GM12878 (cell line): ENCODE measurements at regions not wholly inside any gene's neighbourhood (a gene's known extent, or its start where the extent isn't known, plus 50 kb on each side); places are given as distances from the start of the nearest gene placed in this dataset.
A peak's percentile ranks its signal among the peaks of the same experiment; 100 is the strongest.

Experiments
- BMI1 ChIP-seq: fragments of 450-650 bp; IDR thresholded peaks from 2 replicates; pipeline ENCODE4 v1.6.1; 2016; ENCODE audit warnings: mild to moderate bottlenecking, moderate library complexity, borderline replicate concordance
- CHD1 ChIP-seq: IDR thresholded peaks from 2 replicates; pipeline ENCODE4 v1.6.1; 2012; ENCODE audit warnings: low read depth, low read length, improper control_type of control experiment
- CREM ChIP-seq: IDR thresholded peaks from 2 replicates; pipeline ENCODE4 v1.6.1; 2014; ENCODE audit warnings: antibody characterized with exemption, low read depth
- DPF2 ChIP-seq: fragments of 450-650 bp; IDR thresholded peaks from 2 replicates; pipeline ENCODE4 v1.6.1; 2017; ENCODE audit warnings: mild to moderate bottlenecking
- FOS ChIP-seq: IDR thresholded peaks from 3 replicates; pipeline ENCODE4 v1.6.1; 2011; ENCODE audit warnings: borderline replicate concordance; ENCODE audit not compliant: insufficient read length; ENCODE audit errors: extremely low read depth
- HDGF ChIP-seq: fragments of 450-650 bp; IDR thresholded peaks from 2 replicates; pipeline ENCODE4 v1.6.1; 2016; ENCODE audit warnings: antibody characterized with exemption
- IRF3 ChIP-seq: fragments of 450-650 bp; IDR thresholded peaks from 2 replicates; pipeline ENCODE4 v1.6.1; 2014; ENCODE audit warnings: mild to moderate bottlenecking
- JUND ChIP-seq: IDR thresholded peaks from 2 replicates; pipeline ENCODE4 v1.6.1; 2012; ENCODE audit warnings: low read depth, mild to moderate bottlenecking, low read length, improper control_type of control experiment, moderate library complexity
- KDM1A ChIP-seq: fragments of 200-600 bp; sonication (generic); IDR thresholded peaks from 2 replicates; pipeline ENCODE4 v1.6.1; 2016; ENCODE audit warnings: borderline replicate concordance
- KLF5 ChIP-seq: fragments of 450-650 bp; IDR thresholded peaks from 2 replicates; pipeline ENCODE4 v1.6.1; 2014; ENCODE audit warnings: mild to moderate bottlenecking; ENCODE audit not compliant: partially characterized antibody
- MYB ChIP-seq: fragments of 150-350 bp; IDR thresholded peaks from 2 replicates; pipeline ENCODE4 v1.6.1; 2014; ENCODE audit warnings: mild to moderate bottlenecking, low read depth, low read length, borderline replicate concordance
- NFYA ChIP-seq: IDR thresholded peaks from 2 replicates; pipeline ENCODE4 v1.6.1; 2011; ENCODE audit warnings: low read depth, mild to moderate bottlenecking, low read length, improper control_type of control experiment, borderline replicate concordance
- NR2C1 ChIP-seq: fragments of 450-650 bp; IDR thresholded peaks from 2 replicates; pipeline ENCODE4 v1.6.1; 2017; ENCODE audit warnings: antibody characterized with exemption, mild to moderate bottlenecking, moderate library complexity
- PML ChIP-seq: IDR thresholded peaks from 2 replicates; pipeline ENCODE4 v1.6.1; 2012; ENCODE audit warnings: low read length, inconsistent platforms
- PRDM15 ChIP-seq: fragments of 450-650 bp; formaldehyde crosslinking; IDR thresholded peaks from 2 replicates; pipeline ENCODE4 v1.4.0; 2020; ENCODE audit warnings: mild to moderate bottlenecking, moderate library complexity
- RAD21 ChIP-seq: IDR thresholded peaks from 2 replicates; pipeline ENCODE4 v1.6.1; 2011; ENCODE audit warnings: mild to moderate bottlenecking, low read depth, low read length, moderate library complexity; ENCODE audit not compliant: insufficient read depth
- RUNX3 ChIP-seq: IDR thresholded peaks from 2 replicates; pipeline ENCODE4 v1.6.1; 2012; ENCODE audit warnings: low read length, inconsistent platforms
- SREBF1 ChIP-seq: IDR thresholded peaks from 2 replicates; pipeline ENCODE4 v1.6.1; 2012; ENCODE audit warnings: mild to moderate bottlenecking, low read length
- SUPT20H ChIP-seq: IDR thresholded peaks from 2 replicates; pipeline ENCODE4 v1.6.1; 2011; ENCODE audit warnings: low read depth, mild to moderate bottlenecking, low read length, moderate library complexity, borderline replicate concordance; ENCODE audit not compliant: control insufficient read depth
- TAF1 ChIP-seq: IDR thresholded peaks from 2 replicates; pipeline ENCODE4 v1.6.1; 2011; ENCODE audit warnings: mild to moderate bottlenecking, low read depth, low read length, borderline replicate concordance
- TBL1XR1 ChIP-seq: IDR thresholded peaks from 2 replicates; pipeline ENCODE4 v1.6.1; 2012; ENCODE audit warnings: low read depth, low read length, improper control_type of control experiment
- YY1 ChIP-seq: IDR thresholded peaks from 2 replicates; pipeline ENCODE4 v1.6.1; 2011; ENCODE audit warnings: low read depth, mild to moderate bottlenecking, low read length
- ZNF274 ChIP-seq: IDR thresholded peaks from one replicate; pipeline ENCODE4 v1.8.0; 2011; ENCODE audit not compliant: insufficient read length, insufficient read depth

GRCh38 chr16:85552980-85553435, 60.1 kb upstream of the GSE1 start (continued):
- TF ChIP-seq RAD21 (peak; percentile 28; the same call in 1 of the 2 replicates), KLF5 (no peak), KDM1A (no peak), CHD1 (no peak), NR2C1 (peak; percentile 81; the same call in 1 of the 2 replicates), SREBF1 (no peak), RUNX3 (no peak), ZNF274 (no peak), PML (no peak), HDGF (no peak), FOS (no peak), TAF1 (no peak), YY1 (no peak), CREM (no peak), TBL1XR1 (no peak), JUND (no peak), NFYA (no peak), DPF2 (no peak), BMI1 (no peak), PRDM15 (CRISPR knock-in tag) (no peak), IRF3 (no peak), SUPT20H (no peak), MYB (no peak)
